AG10803 (cell line): ENCODE measurements at regions not wholly inside any gene's neighbourhood (a gene's known extent, or its start where the extent isn't known, plus 50 kb on each side); places are given as distances from the start of the nearest gene placed in this dataset.

Experiments
- DNase-seq: peaks from one replicate; pipeline ENCODE4 v3.0.0; 2010; ENCODE audit warnings: low read depth
- H3K4me3 ChIP-seq: 2 replicates; pipeline ENCODE4 v1.5.1; 2011; ENCODE audit warnings: mild to moderate bottlenecking, low read length, control low read depth
- TF ChIP-seq, protein P1 (sequence below): conservative IDR thresholded peaks from 2 replicates; pipeline ENCODE4 v1.5.1; 2011; ENCODE audit warnings: mild to moderate bottlenecking, low read length, control low read depth, inconsistent platforms

DNA sequence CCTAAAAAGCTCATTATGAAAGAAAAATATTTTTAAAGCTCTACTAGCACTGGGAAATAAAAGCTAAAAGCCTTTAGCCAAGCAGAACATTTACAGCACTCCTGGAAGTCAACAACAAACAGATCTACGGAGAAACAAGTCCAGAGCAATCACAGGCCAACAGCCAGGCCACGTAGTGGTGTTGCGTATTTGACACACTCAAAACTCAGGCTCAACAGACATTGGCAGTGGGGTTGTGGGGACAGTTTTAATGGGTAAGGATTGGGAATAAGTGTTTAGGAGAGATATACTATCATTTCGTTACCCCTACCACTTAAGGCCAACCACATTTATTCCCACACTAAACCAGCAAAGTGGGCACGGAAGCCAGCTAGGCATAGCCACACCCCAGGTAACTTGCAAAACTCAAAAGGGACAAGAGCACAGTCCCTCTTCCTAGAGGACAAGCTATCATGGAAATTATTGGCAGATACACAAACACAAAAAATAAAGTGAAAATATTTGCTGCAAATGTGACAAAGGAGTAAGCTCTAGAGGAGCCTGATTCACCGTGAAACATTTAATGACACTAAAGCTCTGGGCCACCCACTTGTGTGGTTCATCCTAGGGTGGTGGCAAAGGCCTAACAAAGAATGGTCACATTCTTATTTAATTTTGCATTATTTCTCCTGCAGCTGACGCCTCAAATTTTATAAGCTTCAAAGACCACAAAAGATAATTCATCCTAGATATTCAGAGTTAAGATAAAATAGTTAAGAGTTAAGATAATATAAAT is 498.2 kb downstream of the TNS3 start:
- TF ChIP-seq, protein P1, sequence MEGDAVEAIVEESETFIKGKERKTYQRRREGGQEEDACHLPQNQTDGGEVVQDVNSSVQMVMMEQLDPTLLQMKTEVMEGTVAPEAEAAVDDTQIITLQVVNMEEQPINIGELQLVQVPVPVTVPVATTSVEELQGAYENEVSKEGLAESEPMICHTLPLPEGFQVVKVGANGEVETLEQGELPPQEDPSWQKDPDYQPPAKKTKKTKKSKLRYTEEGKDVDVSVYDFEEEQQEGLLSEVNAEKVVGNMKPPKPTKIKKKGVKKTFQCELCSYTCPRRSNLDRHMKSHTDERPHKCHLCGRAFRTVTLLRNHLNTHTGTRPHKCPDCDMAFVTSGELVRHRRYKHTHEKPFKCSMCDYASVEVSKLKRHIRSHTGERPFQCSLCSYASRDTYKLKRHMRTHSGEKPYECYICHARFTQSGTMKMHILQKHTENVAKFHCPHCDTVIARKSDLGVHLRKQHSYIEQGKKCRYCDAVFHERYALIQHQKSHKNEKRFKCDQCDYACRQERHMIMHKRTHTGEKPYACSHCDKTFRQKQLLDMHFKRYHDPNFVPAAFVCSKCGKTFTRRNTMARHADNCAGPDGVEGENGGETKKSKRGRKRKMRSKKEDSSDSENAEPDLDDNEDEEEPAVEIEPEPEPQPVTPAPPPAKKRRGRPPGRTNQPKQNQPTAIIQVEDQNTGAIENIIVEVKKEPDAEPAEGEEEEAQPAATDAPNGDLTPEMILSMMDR = no peak
- no peak for DNase-seq
- no peak overlapping the region for H3K4me3 ChIP-seq

- TF ChIP-seq, protein P1 = no peak
- H3K4me3 ChIP-seq = no peak overlapping the region
- DNase-seq = no peak
Observed at GRCh38 chr7:47080816-47081215, 501.1 kb downstream of the TNS3 start.

DNA sequence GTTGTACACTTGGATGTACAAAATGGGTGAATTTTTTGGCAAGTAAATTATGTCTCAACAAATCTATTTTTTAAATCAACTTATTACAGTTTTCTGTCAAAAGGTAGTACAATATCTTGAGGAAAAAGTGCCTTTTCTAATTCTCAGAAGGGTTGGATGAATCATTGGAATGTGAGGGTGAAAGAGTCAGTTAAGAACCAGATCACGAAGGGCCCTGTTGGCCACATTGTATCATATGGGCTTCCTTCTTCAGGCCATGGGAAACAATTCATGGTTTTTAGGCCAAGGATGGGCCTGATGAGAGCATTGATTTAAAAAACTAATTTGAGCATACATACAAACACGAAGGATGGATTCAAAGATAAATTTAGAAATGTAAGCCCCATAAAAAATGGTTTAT is 503.7 kb downstream of the TNS3 start:
- TF ChIP-seq, protein P1 = no peak
- H3K4me3 ChIP-seq = no peak overlapping the region
- DNase-seq = peak; percentile 34

DNA sequence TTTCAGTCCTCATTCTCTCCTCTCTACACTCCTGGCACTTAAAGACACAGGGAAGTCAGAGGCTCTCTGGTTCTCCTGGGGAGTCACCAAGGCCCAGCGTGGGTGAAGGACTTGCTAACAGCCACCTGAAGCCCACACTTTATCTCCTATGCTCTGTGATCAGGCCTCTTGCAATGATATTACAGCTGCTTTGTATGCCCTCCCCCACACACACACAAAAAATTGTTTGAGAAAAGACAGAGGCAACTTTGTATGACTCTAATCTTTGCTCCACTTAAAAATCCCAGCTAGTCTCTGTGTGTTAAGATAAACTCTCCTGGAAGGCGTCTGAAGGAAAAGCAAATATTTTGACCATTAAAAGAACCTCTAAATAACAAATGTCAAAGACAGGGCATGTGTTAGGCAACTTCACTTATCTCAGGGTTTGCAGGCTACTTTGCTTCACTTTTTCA is 507.2 kb downstream of the TNS3 start:
- no peak overlapping the region for H3K4me3 ChIP-seq
- DNase-seq = no peak
- TF ChIP-seq, protein P1 = no peak

GRCh38 chr7:47073284-47073683 is 508.6 kb downstream of the TNS3 start:
- no peak for DNase-seq
- TF ChIP-seq, protein P1 = no peak
- no peak overlapping the region for H3K4me3 ChIP-seq

DNA sequence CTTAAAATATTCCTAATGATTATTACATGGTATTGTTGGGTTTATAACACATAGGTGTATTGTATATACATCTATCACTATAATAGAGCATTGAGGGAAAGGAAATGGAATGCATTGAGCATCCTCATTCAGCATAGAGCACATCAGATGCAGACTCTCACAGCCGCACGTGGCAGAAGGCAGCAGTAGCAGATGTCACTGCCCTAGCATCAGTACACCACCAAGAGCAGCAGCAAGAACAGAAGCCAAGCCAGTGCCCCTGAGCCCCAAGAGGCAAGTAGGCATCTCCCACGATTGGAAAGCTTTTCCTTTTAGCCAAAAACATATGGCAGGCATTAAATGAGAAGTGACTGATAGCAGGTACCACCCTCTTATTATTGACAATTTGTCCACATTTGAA is 510.0 kb downstream of the TNS3 start:
- TF ChIP-seq, protein P1 = no peak
- H3K4me3 ChIP-seq = no peak overlapping the region
- DNase-seq = no peak

GRCh38 chr7:47069385-47070076 is 512.4 kb downstream of the TNS3 start:
- DNase-seq = peak; percentile 37
- TF ChIP-seq, protein P1 = no peak
- H3K4me3 ChIP-seq = no peak overlapping the region
